DMS 273 treated with DMSO at 0.1 percent for 48 hours (cell line): ENCODE measurements at regions not wholly inside any gene's neighbourhood (a gene's known extent, or its start where the extent isn't known, plus 50 kb on each side); places are given as distances from the start of the nearest gene placed in this dataset.
"Not testable (repeated sequence)": the region's sequence is repeated elsewhere in the genome, so short reads cannot be mapped to it uniquely, and the experiment has no call there.

Experiments used
- DNase-seq: peaks from one replicate; lab custom pipeline; 2025; lab: John Stamatoyannopoulos, UW

DNA sequence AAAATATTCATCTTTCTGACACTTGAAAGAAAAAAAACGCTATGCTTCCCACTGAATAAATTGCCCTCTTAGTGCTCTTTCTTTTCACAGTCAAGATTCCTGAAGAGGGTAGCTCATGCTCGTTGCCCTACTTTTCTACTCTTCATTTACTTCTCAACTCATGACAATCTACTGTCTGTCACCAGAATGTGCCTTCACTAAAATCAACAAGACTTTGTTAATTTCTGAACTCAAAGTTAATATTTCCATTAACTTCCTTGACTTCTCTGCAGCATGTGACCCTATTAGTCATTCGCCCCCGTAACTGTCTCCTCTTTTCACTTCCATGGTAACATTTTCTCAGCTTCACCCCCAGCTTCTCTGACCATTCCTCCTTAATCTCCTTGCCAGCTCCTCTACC lies 98.9 kb upstream of the MAPRE2 start:
- no peak for DNase-seq

DNA sequence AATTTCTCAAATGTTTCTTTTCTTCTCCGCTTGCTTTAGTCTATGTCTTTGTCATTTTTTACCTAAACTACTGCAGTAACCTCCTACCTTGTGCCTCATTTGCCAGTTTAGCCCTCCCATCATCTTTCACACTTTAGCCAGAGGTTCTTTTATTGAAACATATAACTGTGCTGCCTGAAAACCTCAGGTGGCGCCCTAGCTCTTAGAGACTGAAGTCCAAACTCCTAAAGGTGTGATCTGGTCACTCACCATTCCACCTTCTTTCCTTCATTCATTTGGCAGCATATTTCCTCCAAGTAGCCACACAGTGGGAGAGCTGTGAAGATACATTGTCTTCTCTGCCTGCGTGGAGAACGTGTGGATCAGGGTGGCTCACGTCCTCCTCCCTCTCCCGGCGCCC lies 98.2 kb upstream of the MAPRE2 start:
- no peak for DNase-seq

DNA sequence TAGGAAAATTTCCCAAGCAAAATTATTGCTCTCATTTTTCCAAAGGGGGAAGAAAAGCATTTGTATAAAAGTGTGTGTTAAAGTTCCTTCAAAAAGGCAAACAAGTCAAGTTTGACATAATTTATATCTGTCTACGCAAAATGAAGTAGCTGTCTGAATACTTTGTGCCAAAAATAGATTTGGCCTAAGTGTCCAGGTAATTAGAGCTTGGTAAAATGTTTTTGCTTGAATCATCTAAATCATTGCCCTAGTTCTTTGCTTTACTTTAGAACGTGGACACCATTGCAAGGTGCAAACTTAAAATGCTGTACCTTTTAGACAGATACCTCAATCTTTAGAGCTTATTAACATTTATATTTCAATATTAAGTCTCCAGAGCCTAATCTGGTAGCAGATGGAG lies 97.6 kb upstream of the MAPRE2 start:
- no peak for DNase-seq

DNA sequence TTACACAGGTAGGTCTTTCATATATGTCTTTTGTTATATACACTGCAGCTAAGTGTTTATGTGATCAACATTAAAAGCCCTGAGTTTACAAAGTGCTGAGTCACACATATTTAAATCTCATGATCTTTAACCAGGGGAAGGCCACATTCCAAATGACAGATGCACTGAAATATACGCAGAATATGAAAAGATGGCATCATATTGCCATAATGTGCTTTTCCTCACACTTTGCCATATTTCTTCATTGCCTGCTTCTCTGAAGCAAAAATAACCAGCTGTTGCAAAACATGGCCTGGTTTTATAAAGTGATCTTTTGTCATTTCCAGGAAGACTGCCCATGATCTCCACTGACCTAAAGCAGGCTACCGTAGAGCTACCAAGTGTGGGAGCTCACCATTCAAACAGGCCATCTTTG lies 93.5 kb upstream of the MAPRE2 start:
- no peak for DNase-seq

- no peak for DNase-seq
These were observed 89.4 kb upstream of the MAPRE2 start for GRCh38 chr18:34951625-34952379.

DNA sequence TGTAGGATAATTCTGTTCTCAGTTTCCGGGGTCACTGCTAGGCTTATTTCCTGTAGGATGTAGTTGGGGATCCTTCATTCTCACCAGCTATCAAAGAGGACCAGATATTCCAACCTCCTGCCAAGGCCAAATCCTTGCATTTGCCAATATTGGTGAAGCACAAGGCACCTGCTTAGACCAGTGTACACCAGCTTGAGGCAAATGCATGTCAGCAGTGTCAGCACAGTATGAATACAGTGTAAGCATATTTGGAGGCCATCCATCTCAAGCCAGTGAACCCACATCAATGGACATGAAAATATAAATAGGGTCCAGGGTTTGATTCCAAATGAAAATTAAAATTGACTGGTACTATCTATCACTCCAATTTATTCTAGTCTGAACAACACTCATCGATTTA lies 88.0 kb upstream of the MAPRE2 start:
- DNase-seq = no peak

GRCh38 chr18:34955494-34955893 lies 85.7 kb upstream of the MAPRE2 start:
- DNase-seq = not testable (repeated sequence)

- no peak for DNase-seq
These were observed 84.5 kb upstream of the MAPRE2 start for GRCh38 chr18:34956663-34957062.

GRCh38 chr18:34957119-34957863 lies 83.9 kb upstream of the MAPRE2 start:
- DNase-seq = no peak

DNA sequence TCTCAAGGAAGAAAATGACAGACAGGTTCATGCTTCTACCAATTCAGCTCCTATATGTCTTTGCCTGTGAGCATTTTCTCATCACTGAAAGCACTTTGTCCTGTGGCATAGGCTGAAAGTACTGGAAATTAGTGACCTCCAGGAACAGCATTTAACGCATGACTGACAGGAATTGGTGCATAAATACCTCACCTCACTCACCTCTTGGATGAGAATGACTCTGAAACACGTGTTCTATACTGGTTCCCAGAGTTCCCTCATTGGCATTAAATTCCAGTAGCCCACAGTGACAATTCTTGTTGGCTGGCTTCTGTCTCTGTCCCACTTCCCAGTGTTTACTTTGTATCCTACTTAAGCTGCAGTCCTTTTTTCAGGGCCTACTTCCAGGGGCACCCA lies 83.4 kb upstream of the MAPRE2 start:
- DNase-seq = no peak

DNA sequence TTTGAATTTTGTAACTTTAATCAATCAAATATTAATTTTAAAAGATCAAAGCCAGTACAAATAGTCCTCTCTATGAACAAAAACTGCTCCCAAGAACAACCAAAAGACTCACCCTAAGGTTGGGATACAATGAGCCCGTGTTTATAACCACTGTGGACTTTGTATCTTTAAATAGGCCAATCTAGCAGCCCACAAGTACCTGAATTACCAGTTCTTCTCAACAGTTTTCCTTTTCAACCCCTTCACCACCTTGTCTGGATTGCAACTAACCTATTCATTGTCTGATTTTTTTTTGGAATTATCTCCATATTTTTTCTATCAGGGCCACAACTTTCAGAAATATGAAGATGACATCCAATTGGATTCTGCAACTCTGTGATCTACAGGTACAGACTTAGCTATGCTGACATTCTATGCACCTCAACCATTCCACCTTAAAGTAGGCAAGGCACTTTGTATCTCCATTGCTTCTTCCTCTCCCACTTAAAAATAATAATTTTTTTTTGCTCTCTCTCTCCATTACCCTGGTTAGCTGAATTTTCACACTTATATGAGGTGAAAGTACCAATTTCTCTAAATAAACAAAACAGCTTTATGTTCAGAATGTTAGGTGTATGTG lies 81.9 kb upstream of the MAPRE2 start:
- no peak for DNase-seq

GRCh38 chr18:34959989-34960388 lies 81.2 kb upstream of the MAPRE2 start:
- no peak for DNase-seq

DNA sequence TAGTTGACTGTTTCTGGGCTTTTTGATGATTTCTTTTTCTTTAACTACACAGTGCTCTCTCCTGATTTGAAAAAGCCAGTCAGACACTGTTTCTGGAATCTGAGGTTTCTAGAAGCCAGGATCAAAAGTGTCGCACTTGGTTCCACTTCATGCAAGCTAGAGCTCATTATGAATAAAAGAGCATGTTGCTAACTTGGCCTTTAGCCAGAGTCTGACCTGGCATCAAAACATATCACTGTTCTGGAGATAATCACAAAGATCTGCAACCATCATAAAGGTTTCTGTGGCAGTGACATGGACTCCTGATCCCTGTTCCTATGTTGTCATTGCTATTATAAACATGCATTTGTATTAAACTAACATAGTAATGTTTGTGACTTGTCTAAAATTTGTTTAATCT lies 76.1 kb upstream of the MAPRE2 start:
- no peak for DNase-seq

- DNase-seq = no peak
These were observed 75.6 kb upstream of the MAPRE2 start for GRCh38 chr18:34965566-34965965.

DNA sequence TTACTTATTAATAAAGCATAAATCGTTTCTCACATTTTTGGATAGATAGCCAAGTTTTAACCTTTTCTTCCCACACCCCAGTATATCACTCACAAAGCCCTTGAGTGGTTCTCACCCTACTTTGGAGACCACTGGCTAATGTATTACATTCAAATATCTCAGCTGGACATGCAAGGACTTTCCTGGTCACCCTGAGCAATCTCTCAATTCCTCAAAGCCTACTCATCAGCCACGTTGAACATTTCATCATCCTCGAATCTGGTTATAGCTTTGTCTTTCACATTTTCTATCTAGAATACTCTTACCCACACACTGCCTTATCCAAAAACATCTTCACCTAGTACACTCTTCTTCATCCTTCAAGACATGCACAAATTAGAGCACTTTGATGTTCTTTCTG lies 71.1 kb upstream of the MAPRE2 start:
- no peak for DNase-seq

DNA sequence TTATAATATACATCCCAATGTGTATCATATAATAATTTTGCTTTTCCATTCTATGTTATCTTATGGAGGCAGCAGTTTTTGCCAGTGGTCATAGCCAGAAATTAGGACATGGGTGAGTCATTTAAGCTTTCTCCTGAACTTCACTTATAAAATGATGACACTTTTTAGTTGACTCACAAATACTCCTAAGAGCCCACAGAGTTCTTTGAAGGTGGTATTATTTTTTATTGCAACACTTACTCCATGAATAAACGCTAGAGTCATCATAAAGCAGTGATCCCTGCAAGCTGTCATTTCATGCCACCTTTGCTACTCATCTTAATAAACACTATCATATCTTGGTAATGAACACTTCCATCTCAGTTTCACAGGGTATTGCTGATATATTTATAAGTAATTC lies 69.9 kb upstream of the MAPRE2 start:
- DNase-seq = no peak

- DNase-seq = no peak
These were observed 68.3 kb upstream of the MAPRE2 start for GRCh38 chr18:34972765-34973414.

DNA sequence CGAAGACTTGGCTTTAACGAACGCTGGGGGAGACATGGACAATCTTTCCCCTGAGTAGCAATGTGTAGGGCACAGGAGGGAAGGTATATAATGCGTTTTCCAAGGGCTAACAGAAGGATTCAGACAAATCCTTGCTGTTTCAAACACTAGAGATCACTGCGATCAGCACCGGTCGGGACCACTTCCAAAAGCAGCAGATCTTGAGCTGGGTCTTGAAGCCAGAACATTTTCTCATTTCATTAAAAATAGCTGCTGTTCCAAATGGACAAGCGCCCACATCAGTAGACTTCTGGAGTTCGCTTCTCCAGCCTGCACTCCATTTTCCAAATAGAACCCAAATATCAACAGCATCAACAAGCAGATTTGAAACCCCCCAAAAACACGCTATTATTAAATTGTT lies 65.1 kb upstream of the MAPRE2 start:
- DNase-seq = no peak

- no peak for DNase-seq
These were observed 64.7 kb upstream of the MAPRE2 start for GRCh38 chr18:34976534-34976898.

- DNase-seq = peak; percentile 34
These were observed 64.0 kb upstream of the MAPRE2 start for GRCh38 chr18:34976899-34977837.

DNA sequence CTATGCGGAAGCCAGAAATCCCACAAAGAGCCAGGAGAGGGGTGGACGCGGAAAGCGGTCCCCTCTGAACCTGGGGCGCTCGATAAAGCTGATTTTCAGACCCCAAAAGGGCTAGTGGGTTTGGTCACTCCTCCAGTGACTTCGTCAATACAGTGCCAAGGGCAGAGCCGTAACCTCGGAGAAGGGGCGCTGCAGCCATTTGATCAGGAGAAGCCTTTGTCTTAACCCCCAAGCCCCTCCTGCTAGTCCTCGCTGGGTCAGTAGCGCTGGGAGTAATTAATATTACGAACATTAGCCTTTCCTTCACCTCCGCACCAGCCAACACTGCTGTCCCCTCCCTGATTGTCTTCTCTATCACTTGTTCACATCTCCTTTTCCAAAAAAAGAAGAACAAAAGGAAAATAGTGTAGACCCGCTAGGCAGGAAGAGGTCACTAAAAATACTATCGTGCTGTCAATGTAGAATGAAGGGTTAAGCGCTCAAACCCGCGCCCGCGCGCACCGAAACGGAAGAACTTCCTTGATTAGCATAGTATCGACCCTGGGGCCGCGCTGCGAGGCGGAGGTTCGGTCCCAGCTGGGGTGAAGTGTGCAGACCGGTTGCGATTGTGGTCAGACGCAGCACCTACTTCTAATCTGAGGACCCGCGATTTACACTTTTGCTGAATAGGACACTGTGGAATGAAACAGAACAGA lies 63.2 kb upstream of the MAPRE2 start:
- DNase-seq = no peak
